Tibial nerve (tissue), 4 donors: ENCODE measurements at regions not wholly inside any gene's neighbourhood (a gene's known extent, or its start where the extent isn't known, plus 50 kb on each side); places are given as distances from the start of the nearest gene placed in this dataset.

Experiments used
- DNase-seq, 2 donors: peaks; one replicate each; pipeline ENCODE4 v3.0.0-alpha.2; 2019; ENCODE audit warnings: low spot score in 2 of 2
- H3K27ac ChIP-seq, 4 donors: fragments of 200-600 bp; sonication (generic) in 3 of 4; one replicate each; pipeline ENCODE4 v1.5.1; 2017 to 2019; ENCODE audit warnings: mild to moderate bottlenecking in 1 of 4
- H3K27me3 ChIP-seq, 2 donors: fragments of 200-600 bp; sonication (generic) in 1 of 2; one replicate each; pipeline versions ENCODE4 v1.5.1 to v1.6.0; 2017 to 2019
- H3K36me3 ChIP-seq, 3 donors: fragments of 200-600 bp; sonication (generic); one replicate each; pipeline ENCODE4 v1.5.1; 2018 to 2019
- H3K4me1 ChIP-seq, 4 donors: fragments of 200-600 bp; sonication (generic) in 3 of 4; one replicate each; pipeline ENCODE4 v1.5.1; 2017 to 2019
- H3K4me3 ChIP-seq, 4 donors: fragments of 200-600 bp; sonication (generic) in 3 of 4; one replicate each; pipeline ENCODE4 v1.5.1; 2017 to 2019; ENCODE audit warnings: mild to moderate bottlenecking in 1 of 4, moderate library complexity in 1 of 4
- H3K9me3 ChIP-seq, 4 donors: fragments of 200-600 bp; sonication (generic) in 3 of 4; one replicate each; pipeline ENCODE4 v1.5.1; 2017 to 2019
- EP300 ChIP-seq, 2 donors: sonication (generic); formaldehyde crosslinking; IDR thresholded peaks; one replicate each; pipeline ENCODE4 v1.6.1; 2017; ENCODE audit warnings: antibody characterized with exemption in 2 of 2, mild to moderate bottlenecking in 1 of 2
- POLR2A ChIP-seq, 2 donors: fragments of 450-650 bp; IDR thresholded peaks; one replicate each; pipeline ENCODE4 v1.6.1; 2017; ENCODE audit warnings: antibody characterized with exemption in 2 of 2, mild to moderate bottlenecking in 2 of 2, moderate library complexity in 2 of 2
- WGBS, 2 donors: methylation state at CpG; one replicate each; pipeline ENCODE4 v1.1.5; 2018; 5-methylcytosine and 5-hydroxymethylcytosine counted together
- TF ChIP-seq, protein P1 (sequence below), 5 experiments: fragments of 200-600 bp in 3 of 5; fragments of 450-650 bp in 2 of 5; sonication (generic) in 3 of 5; IDR thresholded peaks; one replicate each; pipeline ENCODE4 v1.5.1; 2016 to 2019; ENCODE audit warnings: antibody characterized with exemption in 5 of 5, mild to moderate bottlenecking in 3 of 5, moderate library complexity in 2 of 5

- Histone ChIP-seq H3K4me1 (peaks cover 0 to 17% (median 3%) of the 10 kb centered on the region in 4 donors), H3K9me3 (no peaks in the 10 kb centered on the region), H3K27ac (no peak overlapping the region), H3K27me3 (peaks cover 0 to 38% of the 10 kb centered on the region in 2 donors), H3K4me3 (no peak overlapping the region), H3K36me3 (no peaks in the 10 kb centered on the region)
- WGBS, 2 donors, result 78 to 87% methylated on average over 1 of the region's 1 CpG
- no peak for DNase-seq
- TF ChIP-seq EP300 (IDR thresholded peaks at IDR 0.05) (no peak), POLR2A (IDR thresholded peaks at IDR 0.05) (no peak)
- TF ChIP-seq, protein P1, sequence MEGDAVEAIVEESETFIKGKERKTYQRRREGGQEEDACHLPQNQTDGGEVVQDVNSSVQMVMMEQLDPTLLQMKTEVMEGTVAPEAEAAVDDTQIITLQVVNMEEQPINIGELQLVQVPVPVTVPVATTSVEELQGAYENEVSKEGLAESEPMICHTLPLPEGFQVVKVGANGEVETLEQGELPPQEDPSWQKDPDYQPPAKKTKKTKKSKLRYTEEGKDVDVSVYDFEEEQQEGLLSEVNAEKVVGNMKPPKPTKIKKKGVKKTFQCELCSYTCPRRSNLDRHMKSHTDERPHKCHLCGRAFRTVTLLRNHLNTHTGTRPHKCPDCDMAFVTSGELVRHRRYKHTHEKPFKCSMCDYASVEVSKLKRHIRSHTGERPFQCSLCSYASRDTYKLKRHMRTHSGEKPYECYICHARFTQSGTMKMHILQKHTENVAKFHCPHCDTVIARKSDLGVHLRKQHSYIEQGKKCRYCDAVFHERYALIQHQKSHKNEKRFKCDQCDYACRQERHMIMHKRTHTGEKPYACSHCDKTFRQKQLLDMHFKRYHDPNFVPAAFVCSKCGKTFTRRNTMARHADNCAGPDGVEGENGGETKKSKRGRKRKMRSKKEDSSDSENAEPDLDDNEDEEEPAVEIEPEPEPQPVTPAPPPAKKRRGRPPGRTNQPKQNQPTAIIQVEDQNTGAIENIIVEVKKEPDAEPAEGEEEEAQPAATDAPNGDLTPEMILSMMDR (IDR thresholded peaks at IDR 0.05), result no peak
These were observed 184.2 kb upstream of the FANCL start for GRCh38 chr2:58425368-58425767.

GRCh38 chr2:58419983-58420382 lies 178.9 kb upstream of the FANCL start:
- no peaks in the 10 kb centered on the region for H3K27me3 ChIP-seq
- 86 to 98% methylated on average over 2 of the region's 2 CpGs for WGBS, 2 donors

GRCh38 chr2:58416696-58417095 lies 175.6 kb upstream of the FANCL start:
- DNase-seq, result no peak
- WGBS, 2 donors, result 95 to 98% methylated on average over 3 of the region's 3 CpGs
- Histone ChIP-seq H3K9me3 (no peaks in the 10 kb centered on the region), H3K4me1 (no peaks in the 10 kb centered on the region), H3K27me3 (no peaks in the 10 kb centered on the region), H3K4me3 (no peak overlapping the region), H3K27ac (no peak overlapping the region), H3K36me3 (no peaks in the 10 kb centered on the region)
- TF ChIP-seq POLR2A (IDR thresholded peaks at IDR 0.05), result no peak
- TF ChIP-seq, protein P1 (IDR thresholded peaks at IDR 0.05), result no peak
- TF ChIP-seq EP300 (IDR thresholded peaks at IDR 0.05), result no peak

More at GRCh38 chr2:58419983-58420382, 178.9 kb upstream of the FANCL start:
- H3K36me3 ChIP-seq, result no peaks in the 10 kb centered on the region
- DNase-seq, result no peak
- H3K9me3 ChIP-seq, result no peaks in the 10 kb centered on the region
- no peak for TF ChIP-seq POLR2A (IDR thresholded peaks at IDR 0.05)
- TF ChIP-seq EP300 (IDR thresholded peaks at IDR 0.05), result no peak
- TF ChIP-seq, protein P1 (IDR thresholded peaks at IDR 0.05), result no peak
- H3K4me1 ChIP-seq, result no peaks in the 10 kb centered on the region
- H3K27ac ChIP-seq, result no peak overlapping the region
- H3K4me3 ChIP-seq, result no peak overlapping the region

GRCh38 chr2:58414506-58414905 lies 173.4 kb upstream of the FANCL start:
- WGBS, 2 donors, result 72 to 75% methylated on average over 2 of the region's 2 CpGs
- TF ChIP-seq POLR2A (IDR thresholded peaks at IDR 0.05), result no peak
- TF ChIP-seq, protein P1 (IDR thresholded peaks at IDR 0.05), result no peak
- TF ChIP-seq EP300 (IDR thresholded peaks at IDR 0.05), result no peak
- Histone ChIP-seq H3K9me3 (no peaks in the 10 kb centered on the region), H3K27me3 (no peaks in the 10 kb centered on the region), H3K27ac (no peak overlapping the region), H3K4me1 (no peaks in the 10 kb centered on the region), H3K4me3 (no peak overlapping the region), H3K36me3 (no peaks in the 10 kb centered on the region)
- DNase-seq, result no peak

DNA sequence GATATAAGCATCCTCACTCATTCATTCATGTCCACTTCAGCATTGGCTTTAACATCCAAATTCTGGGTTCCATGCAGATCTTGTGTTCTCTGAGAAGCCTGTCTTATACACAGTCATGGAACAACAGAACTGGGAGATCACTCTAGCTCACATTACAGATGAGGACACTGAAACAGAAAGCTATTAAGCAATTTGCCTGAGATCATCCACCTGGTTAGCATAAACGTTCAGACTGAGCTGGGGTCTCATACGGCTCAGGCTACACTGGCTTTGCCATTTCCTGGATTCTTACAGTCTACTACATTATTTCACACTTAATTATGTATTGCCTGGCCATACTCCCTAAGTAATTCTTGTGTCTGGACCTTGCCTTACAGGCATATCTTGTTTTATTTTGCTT lies 169.4 kb upstream of the FANCL start:
- Histone ChIP-seq H3K27me3 (no peaks in the 10 kb centered on the region), H3K27ac (no peak overlapping the region), H3K36me3 (no peaks in the 10 kb centered on the region), H3K9me3 (no peaks in the 10 kb centered on the region), H3K4me3 (no peak overlapping the region), H3K4me1 (no peaks in the 10 kb centered on the region)
- WGBS, 2 donors, result 42 to 61% methylated on average over 2 of the region's 2 CpGs
- no peak for TF ChIP-seq EP300 (IDR thresholded peaks at IDR 0.05)
- TF ChIP-seq, protein P1 (IDR thresholded peaks at IDR 0.05), result no peak
- no peak for DNase-seq
